ENCODE measurements at regions not wholly inside any gene's neighbourhood (a gene's known extent, or its start where the extent isn't known, plus 50 kb on each side); places are given as distances from the start of the nearest gene placed in this dataset.
A peak's percentile ranks its signal among the peaks of the same experiment; 100 is the strongest.

- ChIA-PET POLR2A (no interaction called here), CTCF (no interaction called here)
- peaks cover 11% of the 10 kb centered on the region for H3K4me1 Mint-ChIP-seq
- no peaks in the 10 kb centered on the region; the same call in 1 of the 2 replicates for H3K27me3 Mint-ChIP-seq (ENCODE audit: low read depth)
- H3K36me3 Mint-ChIP-seq: no peaks in the 10 kb centered on the region
- DNase-seq (ENCODE audit: low spot score) (no peak), ATAC-seq (no peak; the same call in 1 of the 2 replicates)
- TF ChIP-seq ATF6 (CRISPR knock-in tag; IDR thresholded peaks at IDR 0.05): no peak
- TF ChIP-seq CTCF (IDR thresholded peaks at IDR 0.05): no peak
- H3K27ac Mint-ChIP-seq: peak overlapping the region; percentile 42
- no peak overlapping the region for H3K4me3 Mint-ChIP-seq
- peaks cover 3% of the 10 kb centered on the region for H3K9me3 Mint-ChIP-seq
Measured at GRCh38 chr11:110793556-110793955, 81.3 kb upstream of the ARHGAP20 start.

- H3K36me3 Mint-ChIP-seq: no peaks in the 10 kb centered on the region
- ATAC-seq (no peak), DNase-seq (ENCODE audit: low spot score) (no peak)
- ChIA-PET CTCF (no interaction called here), POLR2A (no interaction called here)
- H3K27ac Mint-ChIP-seq: no peak overlapping the region
- no peaks in the 10 kb centered on the region; the same call in 1 of the 2 replicates for H3K27me3 Mint-ChIP-seq (ENCODE audit: low read depth)
- H3K4me3 Mint-ChIP-seq: no peak overlapping the region
- H3K4me1 Mint-ChIP-seq: peaks cover 5% of the 10 kb centered on the region
- TF ChIP-seq OVOL2 (CRISPR knock-in tag; IDR thresholded peaks at IDR 0.05; ENCODE audit: borderline replicate concordance): no peak
- TF ChIP-seq MXD4 (CRISPR knock-in tag; IDR thresholded peaks at IDR 0.05; ENCODE audit: borderline replicate concordance): no peak
- no peak for TF ChIP-seq E2F5 (CRISPR knock-in tag; IDR thresholded peaks at IDR 0.05)
- TF ChIP-seq NR3C1 (CRISPR knock-in tag; conservative IDR thresholded peaks at IDR 0.05; ENCODE audit: low read depth): no peak
- no peak for TF ChIP-seq IRF1 (CRISPR knock-in tag; IDR thresholded peaks at IDR 0.05)
- no peak for TF ChIP-seq SOX15 (CRISPR knock-in tag; IDR thresholded peaks at IDR 0.05)
- TF ChIP-seq ZMAT4 (CRISPR knock-in tag; IDR thresholded peaks at IDR 0.05): no peak
- TF ChIP-seq HMGXB4 (CRISPR knock-in tag; IDR thresholded peaks at IDR 0.05): no peak
- TF ChIP-seq TEAD4 (CRISPR knock-in tag; IDR thresholded peaks at IDR 0.05): no peak
- TF ChIP-seq ZBTB43 (CRISPR knock-in tag; IDR thresholded peaks at IDR 0.05): no peak
- no peak for TF ChIP-seq KAT7 (CRISPR knock-in tag; IDR thresholded peaks at IDR 0.05; ENCODE audit: borderline replicate concordance)
- no peak for TF ChIP-seq NR2C2 (CRISPR knock-in tag; IDR thresholded peaks at IDR 0.05)
- TF ChIP-seq ZNF671 (CRISPR knock-in tag; IDR thresholded peaks at IDR 0.05): no peak
- no peak for TF ChIP-seq ZBTB21 (CRISPR knock-in tag; IDR thresholded peaks at IDR 0.05; ENCODE audit: borderline replicate concordance)
- no peak for TF ChIP-seq ATF6 (CRISPR knock-in tag; IDR thresholded peaks at IDR 0.05)
- no peak for TF ChIP-seq PRRX2 (CRISPR knock-in tag; IDR thresholded peaks at IDR 0.05)
- no peak for TF ChIP-seq TEAD1 (CRISPR knock-in tag; IDR thresholded peaks at IDR 0.05)
- no peak for TF ChIP-seq FOXK1 (CRISPR knock-in tag; IDR thresholded peaks at IDR 0.05)
- no peak for TF ChIP-seq PRDM15 (CRISPR knock-in tag; IDR thresholded peaks at IDR 0.05)
- peaks cover 16% of the 10 kb centered on the region for H3K9me3 Mint-ChIP-seq
Measured at GRCh38 chr11:110791621-110792020, 79.4 kb upstream of the ARHGAP20 start.
